Glutamatergic neuron (in vitro differentiated cells): ENCODE measurements at regions not wholly inside any gene's neighbourhood (a gene's known extent, or its start where the extent isn't known, plus 50 kb on each side); places are given as distances from the start of the nearest gene placed in this dataset.

Experiments used
- DNase-seq: peaks from one replicate; pipeline ENCODE4 v3.0.0; 2022
- H3K27ac Mint-ChIP-seq: one replicate; pipeline ENCODE4 v1.8.0; 2020; ENCODE audit warnings: mild to moderate bottlenecking, mixed read lengths, inconsistent platforms; ENCODE audit not compliant: unreplicated experiment
- H3K27me3 Mint-ChIP-seq: one replicate; pipeline ENCODE4 v1.8.0; 2020; ENCODE audit warnings: mild to moderate bottlenecking, moderate library complexity, mixed read lengths, inconsistent platforms; ENCODE audit not compliant: unreplicated experiment
- H3K36me3 Mint-ChIP-seq: one replicate; pipeline ENCODE4 v1.8.0; 2020; ENCODE audit warnings: mild to moderate bottlenecking, mixed read lengths, inconsistent platforms; ENCODE audit not compliant: unreplicated experiment
- H3K4me1 Mint-ChIP-seq: one replicate; pipeline ENCODE4 v1.8.0; 2020; ENCODE audit warnings: mild to moderate bottlenecking, low read depth, mixed read lengths, inconsistent platforms; ENCODE audit not compliant: unreplicated experiment
- H3K4me3 Mint-ChIP-seq: one replicate; pipeline ENCODE4 v1.8.0; 2020; ENCODE audit warnings: mild to moderate bottlenecking, mixed read lengths, inconsistent platforms; ENCODE audit not compliant: unreplicated experiment
- H3K9me3 Mint-ChIP-seq: one replicate; pipeline ENCODE4 v1.8.0; 2020; ENCODE audit warnings: mild to moderate bottlenecking, moderate library complexity, mixed read lengths, inconsistent platforms; ENCODE audit not compliant: unreplicated experiment
- TF ChIP-seq, protein P1 (sequence below): fragments of 200-600 bp; sonication (generic); IDR thresholded peaks from one replicate; pipeline ENCODE4 v1.5.0; 2021; ENCODE audit not compliant: partially characterized antibody, unreplicated experiment

GRCh38 chr5:115708819-115709477 lies 83.1 kb upstream of the TMED7 start:
- no peaks in the 10 kb centered on the region for H3K9me3 Mint-ChIP-seq
- no peaks in the 10 kb centered on the region for H3K36me3 Mint-ChIP-seq
- no peaks in the 10 kb centered on the region for H3K4me1 Mint-ChIP-seq
- H3K27ac Mint-ChIP-seq = no peak overlapping the region
- no peaks in the 10 kb centered on the region for H3K27me3 Mint-ChIP-seq
- TF ChIP-seq, protein P1, sequence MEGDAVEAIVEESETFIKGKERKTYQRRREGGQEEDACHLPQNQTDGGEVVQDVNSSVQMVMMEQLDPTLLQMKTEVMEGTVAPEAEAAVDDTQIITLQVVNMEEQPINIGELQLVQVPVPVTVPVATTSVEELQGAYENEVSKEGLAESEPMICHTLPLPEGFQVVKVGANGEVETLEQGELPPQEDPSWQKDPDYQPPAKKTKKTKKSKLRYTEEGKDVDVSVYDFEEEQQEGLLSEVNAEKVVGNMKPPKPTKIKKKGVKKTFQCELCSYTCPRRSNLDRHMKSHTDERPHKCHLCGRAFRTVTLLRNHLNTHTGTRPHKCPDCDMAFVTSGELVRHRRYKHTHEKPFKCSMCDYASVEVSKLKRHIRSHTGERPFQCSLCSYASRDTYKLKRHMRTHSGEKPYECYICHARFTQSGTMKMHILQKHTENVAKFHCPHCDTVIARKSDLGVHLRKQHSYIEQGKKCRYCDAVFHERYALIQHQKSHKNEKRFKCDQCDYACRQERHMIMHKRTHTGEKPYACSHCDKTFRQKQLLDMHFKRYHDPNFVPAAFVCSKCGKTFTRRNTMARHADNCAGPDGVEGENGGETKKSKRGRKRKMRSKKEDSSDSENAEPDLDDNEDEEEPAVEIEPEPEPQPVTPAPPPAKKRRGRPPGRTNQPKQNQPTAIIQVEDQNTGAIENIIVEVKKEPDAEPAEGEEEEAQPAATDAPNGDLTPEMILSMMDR = no peak
- no peak for DNase-seq
- H3K4me3 Mint-ChIP-seq = no peak overlapping the region

- H3K9me3 Mint-ChIP-seq = no peaks in the 10 kb centered on the region
Observed at GRCh38 chr5:115703514-115703913, 77.7 kb upstream of the TMED7 start.

DNA sequence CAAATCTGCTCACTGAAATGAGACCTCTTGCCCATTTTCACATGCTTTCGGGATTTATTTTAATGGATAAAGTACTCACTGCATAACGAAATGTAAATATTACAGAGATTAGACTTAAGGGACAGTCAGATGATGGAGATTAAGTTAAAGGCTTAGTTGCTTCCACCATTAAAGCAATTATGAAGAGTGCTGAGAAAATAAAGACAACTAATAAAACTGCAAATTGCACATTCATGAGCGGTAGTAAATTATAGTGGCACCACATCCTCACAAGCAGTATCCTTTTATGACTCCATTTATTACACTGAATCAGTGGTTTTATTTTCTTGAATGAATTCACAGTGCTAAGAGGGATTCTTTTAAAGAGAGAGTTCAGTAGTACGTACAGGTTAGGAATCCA lies 76.2 kb upstream of the TMED7 start:
- Mint-ChIP-seq H3K4me3 (no peak overlapping the region), H3K9me3 (no peaks in the 10 kb centered on the region), H3K36me3 (no peaks in the 10 kb centered on the region)

More at GRCh38 chr5:115703514-115703913, 77.7 kb upstream of the TMED7 start:
- no peak overlapping the region for H3K4me3 Mint-ChIP-seq
- no peaks in the 10 kb centered on the region for H3K36me3 Mint-ChIP-seq
- no peaks in the 10 kb centered on the region for H3K4me1 Mint-ChIP-seq
- H3K27me3 Mint-ChIP-seq = no peaks in the 10 kb centered on the region
- TF ChIP-seq, protein P1 = no peak
- no peak for DNase-seq
- no peak overlapping the region for H3K27ac Mint-ChIP-seq

GRCh38 chr5:115699967-115700366 lies 74.1 kb upstream of the TMED7 start:
- no peak for DNase-seq
- H3K9me3 Mint-ChIP-seq = no peaks in the 10 kb centered on the region
- H3K27me3 Mint-ChIP-seq = no peaks in the 10 kb centered on the region
- TF ChIP-seq, protein P1 = no peak
- H3K27ac Mint-ChIP-seq = no peak overlapping the region
- H3K4me1 Mint-ChIP-seq = no peaks in the 10 kb centered on the region
- H3K4me3 Mint-ChIP-seq = no peak overlapping the region
- no peaks in the 10 kb centered on the region for H3K36me3 Mint-ChIP-seq

More for the DNA sequence above, 76.2 kb upstream of the TMED7 start:
- Mint-ChIP-seq H3K4me1 (no peaks in the 10 kb centered on the region), H3K27ac (no peak overlapping the region), H3K27me3 (no peaks in the 10 kb centered on the region)
- no peak for DNase-seq
- TF ChIP-seq, protein P1 = no peak

DNA sequence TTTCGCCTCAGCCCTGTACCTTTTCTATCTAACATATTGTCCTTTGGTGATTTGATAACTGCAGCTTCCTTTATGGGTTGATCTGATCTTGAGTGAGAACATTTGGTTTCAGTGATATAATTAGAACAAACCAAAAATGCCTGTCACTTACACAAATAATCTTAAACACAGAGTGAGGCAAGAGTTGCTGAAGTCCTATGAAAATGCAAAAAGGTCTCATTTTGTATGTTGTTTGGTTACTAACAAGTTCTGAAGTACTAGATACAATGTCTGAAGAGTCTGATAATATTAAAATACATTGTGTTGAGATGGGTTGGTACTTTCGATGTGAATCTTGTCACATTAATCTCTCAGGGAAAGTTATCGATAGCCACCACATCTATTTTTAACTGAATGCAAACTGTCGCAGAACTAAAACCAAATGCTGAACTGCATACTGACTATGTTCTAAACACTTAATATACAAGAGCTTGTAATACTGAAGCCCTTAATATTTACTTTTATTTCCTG lies 70.4 kb upstream of the TMED7 start:
- TF ChIP-seq, protein P1 = no peak
- H3K36me3 Mint-ChIP-seq = no peaks in the 10 kb centered on the region
- DNase-seq = no peak
- H3K4me3 Mint-ChIP-seq = no peak overlapping the region
- H3K27me3 Mint-ChIP-seq = no peaks in the 10 kb centered on the region
- no peak overlapping the region for H3K27ac Mint-ChIP-seq
- no peaks in the 10 kb centered on the region for H3K4me1 Mint-ChIP-seq
- H3K9me3 Mint-ChIP-seq = no peaks in the 10 kb centered on the region
